ENCODE measurements at regions not wholly inside any gene's neighbourhood (a gene's known extent, or its start where the extent isn't known, plus 50 kb on each side); places are given as distances from the start of the nearest gene placed in this dataset.

DNA sequence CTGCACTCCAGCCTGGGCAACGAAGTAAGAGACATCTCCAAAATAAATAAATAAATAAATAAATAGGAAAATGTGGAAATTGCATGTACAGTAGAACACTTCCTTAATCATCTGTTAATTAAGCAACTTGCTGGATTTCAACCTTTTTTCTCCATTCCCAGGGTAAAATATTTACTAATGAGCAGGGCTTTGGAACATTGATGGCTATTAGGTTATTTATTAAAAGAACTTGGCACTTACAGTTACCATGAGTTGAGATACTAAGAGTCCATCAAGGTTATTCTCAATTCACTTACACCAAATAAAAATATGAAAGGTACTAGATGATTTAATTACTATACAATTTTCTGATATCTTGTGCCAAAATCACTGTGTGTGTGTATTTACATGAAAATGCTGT is 607.1 kb downstream of the PCDH18 start:
- DNase-seq (ENCODE audit: low read depth), result no peak

DNA sequence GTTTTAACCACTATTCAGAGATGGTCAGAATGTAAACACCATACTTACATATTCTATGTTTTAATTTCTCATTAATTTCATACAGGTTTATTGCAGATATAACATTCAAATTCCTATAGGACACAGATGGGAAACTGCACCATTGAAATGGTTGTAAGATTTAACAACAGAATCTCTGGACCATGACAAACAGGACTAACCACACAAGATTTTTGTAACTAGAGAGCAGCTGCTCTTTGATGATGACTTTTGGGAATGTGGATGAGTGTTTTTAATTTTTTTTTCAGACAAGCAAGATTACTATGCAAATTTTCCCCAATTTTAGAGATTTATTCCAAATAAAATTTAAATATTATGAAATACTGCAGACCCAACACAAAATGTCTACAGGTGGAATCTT is 610.2 kb downstream of the PCDH18 start:
- no peak for DNase-seq (ENCODE audit: low read depth)

DNA sequence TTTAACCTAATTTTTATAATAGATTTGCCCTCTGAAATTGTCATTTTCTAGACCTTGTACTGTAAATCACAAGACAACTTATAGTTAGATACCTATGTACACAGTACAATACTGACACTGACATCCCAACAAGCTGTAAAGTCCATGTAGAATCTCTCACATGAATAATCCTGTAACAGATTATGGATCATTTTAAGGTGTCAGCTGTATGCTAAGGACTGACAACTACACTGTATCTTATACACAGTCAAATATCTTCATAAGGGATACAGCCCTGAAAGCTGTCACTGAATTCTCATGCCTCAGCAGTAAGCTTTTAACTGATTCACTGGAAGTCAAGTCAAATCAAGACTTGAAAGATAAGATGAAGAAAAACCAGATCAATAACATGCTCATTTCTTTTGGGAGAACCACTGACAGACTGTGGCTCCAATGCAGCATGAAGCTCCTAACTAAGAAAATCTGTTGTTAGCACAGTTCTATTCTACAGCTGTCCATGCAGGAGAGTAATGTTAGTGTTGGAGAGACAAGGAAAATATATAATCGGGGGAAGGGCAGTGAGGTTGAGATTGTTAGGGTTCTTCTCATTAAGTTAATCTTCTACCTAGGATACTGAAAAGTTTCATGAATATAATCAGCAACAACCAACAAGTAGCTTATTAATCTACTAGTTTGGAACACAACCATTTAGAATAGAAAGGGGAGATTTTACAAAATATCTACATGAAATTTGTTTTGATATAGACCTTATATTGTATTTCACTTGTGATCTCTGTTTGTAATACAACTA is 612.0 kb downstream of the PCDH18 start:
- no peak for DNase-seq (ENCODE audit: low read depth)

DNA sequence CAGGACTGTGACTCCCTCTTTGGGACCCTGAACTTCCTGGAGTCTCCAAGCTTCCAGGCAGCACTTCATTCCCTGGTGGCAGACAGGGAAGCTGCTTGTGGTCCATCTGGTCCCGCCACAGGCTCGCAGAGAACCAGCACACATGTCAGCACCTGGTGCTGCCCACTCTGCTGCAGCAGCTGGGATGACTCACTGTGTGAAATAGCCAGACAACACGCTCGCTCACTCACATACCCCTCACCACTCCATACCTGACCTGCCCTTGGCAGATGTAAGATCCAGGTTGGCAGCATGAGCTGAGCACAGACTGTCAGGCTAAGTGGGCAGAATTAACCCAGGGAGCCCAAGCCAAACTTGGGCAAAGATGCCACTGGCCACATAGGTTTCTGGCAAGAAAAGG is 613.5 kb downstream of the PCDH18 start:
- no peak for DNase-seq (ENCODE audit: low read depth)

DNA sequence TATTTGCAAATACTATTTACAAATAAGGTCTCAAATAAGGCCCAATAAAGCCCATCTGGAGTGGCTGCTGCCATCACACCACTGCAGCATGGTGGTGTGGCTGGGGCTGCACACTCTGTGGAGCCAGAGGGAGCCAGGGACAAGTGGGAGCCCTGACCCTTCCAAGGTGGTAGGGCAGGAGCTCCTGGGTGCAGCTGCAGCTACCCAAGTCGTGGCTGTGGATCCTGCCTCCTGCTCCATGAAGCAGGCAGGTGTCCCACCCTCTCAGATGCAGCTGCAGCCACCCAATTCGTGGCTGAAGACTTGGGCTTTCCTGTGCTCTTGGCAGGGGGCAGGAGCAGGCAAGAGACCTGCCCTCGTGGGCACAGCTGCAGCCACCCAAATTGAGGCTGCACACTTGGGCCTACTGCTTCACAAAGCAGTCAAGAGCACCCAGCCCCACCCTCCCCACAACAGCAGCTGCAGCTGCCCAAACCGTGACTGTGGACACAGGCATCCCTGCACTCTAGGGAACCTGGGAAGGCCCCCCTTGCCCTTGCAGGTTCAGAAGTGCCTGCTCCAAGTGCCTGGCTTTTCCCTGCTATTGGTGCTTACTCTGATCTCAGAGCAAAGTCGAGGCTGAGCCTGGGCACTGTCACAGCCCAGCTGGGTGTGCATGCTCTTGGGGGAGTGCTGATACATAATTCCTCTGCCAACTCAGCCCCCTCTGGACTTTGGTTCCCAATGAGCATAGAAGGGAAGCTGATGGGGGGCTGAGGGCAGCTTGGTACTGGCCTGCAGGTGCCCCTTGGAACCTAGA is 614.8 kb downstream of the PCDH18 start:
- no peak for DNase-seq (ENCODE audit: low read depth)

DNA sequence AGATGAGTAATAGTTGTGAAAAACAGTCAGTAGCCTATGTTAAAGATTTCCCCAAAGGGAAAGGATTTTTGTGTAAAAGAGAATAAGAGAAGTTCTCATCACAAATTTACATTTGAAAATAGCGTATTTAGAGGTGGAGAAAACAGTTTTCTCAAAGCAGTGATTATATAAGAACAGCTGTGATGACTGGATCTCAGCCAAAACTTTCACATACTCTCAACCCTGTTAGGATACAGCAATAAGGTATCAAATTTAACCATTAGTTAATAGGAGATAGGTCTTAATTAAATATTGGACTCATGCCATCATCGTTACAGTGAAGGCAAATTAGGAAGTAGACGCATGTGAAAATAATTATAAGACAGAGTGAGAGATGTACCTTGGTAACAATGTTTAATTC is 622.7 kb downstream of the PCDH18 start:
- DNase-seq (ENCODE audit: low read depth), result no peak

DNA sequence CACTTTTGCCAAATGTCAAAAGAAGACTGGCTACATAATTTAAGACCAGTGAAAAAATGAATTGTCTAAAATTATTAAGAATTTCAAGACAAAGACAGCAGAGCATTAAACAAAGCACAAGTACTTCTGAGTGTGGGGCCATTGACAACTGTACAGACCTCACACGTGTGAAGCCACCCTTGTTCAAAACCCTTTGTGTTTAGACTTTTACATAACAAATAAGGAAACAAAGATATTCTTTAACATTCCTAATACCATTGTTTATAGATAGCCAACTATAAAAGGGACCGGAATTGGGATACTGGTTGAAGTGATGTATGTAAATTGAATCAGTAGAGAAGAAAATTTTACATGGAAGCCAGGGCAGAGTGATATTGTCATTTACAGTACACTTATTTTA is 624.2 kb downstream of the PCDH18 start:
- no peak for DNase-seq (ENCODE audit: low read depth)

DNA sequence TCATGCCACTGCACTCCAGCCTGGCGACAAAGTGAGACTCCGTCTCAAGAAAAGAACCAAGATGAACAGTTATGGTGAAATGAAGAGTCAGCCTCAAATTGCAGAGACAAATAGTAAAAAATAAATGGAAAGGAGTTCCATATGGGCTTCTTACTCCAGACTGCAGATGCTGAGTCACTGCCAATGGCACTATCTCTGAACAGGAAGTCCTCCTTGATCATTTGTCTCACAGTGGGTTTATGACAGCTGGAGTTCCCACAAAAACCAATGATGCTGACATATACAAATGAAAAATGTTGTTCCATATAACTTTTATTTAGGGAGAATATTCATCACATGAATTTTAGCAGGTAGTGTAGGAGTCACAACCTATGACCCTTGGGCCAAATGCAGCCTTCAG is 631.6 kb downstream of the PCDH18 start:
- no peak for DNase-seq (ENCODE audit: low read depth)

DNA sequence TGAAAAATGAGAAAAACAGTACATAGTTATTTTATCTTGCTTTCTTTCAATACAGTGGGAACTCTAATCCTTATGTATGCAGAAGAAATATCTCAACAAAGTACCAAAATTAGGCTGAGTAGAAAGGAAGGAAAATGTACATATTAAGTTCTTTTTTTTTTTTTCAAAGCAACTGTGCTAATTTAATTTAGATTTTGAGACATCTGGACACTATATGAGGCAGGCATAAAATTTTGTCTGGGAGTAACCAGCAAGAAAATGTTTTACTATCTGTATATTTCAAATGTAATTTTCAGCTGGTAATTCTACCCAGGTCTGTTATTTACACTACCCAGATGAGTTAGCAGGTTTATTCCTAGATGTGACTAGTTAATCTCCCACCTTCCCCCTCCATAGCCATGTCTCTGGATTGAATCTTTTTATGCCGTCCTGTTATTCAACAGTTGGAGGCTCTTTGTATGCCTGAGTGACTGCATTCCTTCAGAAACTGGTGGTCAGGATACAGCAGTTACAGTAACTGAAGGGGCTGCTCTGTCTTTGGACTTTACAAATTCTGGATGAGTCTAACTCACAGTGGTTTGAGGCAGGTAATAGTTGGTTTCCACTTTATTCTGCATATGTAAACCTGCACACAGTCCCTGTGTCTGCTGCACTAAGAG is 633.6 kb downstream of the PCDH18 start:
- no peak for DNase-seq (ENCODE audit: low read depth)

DNA sequence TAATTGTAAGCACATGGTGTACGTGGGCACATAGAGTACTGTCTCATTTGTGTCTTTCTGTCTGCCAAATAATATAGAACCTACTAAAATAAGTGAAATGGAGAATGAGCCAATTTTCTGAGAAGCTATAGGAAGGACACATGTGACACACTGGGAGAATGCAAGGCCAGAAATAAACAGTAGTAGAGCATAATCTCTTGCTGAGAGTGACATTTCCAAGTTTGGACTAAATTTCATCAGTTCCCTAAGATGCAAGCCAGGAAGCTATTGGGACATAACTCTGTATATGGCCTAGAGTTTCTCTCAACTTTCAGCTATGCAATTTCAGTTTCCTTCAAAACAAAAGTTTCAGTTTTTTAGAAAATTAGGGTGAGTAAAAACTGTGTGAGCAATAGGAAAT is 638.7 kb downstream of the PCDH18 start:
- no peak for DNase-seq (ENCODE audit: low read depth)

DNA sequence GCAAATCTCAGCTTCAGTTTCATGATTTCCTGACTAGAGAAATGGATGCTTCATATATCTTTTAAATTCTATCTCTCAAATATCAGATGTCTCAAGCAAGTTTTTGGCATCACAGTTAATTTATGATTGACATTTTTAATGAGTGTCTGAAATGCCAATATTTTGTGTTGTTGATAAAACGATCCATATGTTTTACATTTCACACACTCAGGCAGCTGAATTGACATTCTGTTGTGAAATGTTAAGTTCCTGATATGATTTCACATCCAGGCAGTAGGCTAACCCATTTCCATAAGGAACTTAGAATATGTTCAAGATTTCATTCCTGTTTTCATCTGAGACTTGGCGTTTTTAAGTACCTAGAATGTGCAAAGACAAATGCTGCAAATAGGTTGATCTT is 650.6 kb downstream of the PCDH18 start:
- DNase-seq (ENCODE audit: low read depth), result no peak

DNA sequence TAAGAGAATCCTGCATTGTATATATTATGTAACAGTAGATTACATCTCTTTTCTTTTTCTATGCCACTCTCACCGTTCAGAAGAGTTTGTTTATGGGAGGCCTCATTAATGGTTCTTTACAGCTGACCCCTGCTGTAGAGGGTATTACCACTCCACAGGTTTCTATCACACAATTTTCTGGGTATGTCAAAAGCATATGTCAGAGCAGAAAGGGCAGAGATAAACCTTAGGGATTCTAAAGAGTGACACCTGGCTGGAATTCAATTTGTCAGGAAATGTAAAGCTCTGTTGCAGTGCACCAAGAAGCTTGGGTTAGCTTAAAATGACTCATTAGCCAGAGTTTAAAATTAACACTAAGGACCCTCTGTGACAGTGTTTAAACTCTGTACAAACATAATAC is 658.7 kb downstream of the PCDH18 start:
- no peak for DNase-seq (ENCODE audit: low read depth)

DNA sequence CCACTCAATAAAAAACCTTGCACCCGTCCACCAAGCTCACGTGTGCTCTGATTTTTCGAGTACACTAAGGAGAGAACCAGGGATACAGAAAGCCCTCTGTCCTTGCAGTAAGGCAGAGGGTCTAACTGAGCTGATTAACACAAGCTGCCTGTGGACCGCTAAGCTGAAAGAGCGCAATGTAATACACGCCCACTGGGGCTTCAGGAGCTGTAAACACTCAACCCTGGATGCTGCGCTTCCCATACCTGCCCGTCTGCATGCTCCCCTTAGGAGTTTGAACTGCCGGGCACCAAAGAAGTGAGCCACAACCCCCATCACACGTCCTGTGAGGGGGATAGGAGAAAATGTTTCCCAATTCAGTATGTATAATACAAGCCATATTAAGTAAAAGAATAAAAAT is 664.8 kb downstream of the PCDH18 start:
- DNase-seq (ENCODE audit: low read depth), result no peak

DNA sequence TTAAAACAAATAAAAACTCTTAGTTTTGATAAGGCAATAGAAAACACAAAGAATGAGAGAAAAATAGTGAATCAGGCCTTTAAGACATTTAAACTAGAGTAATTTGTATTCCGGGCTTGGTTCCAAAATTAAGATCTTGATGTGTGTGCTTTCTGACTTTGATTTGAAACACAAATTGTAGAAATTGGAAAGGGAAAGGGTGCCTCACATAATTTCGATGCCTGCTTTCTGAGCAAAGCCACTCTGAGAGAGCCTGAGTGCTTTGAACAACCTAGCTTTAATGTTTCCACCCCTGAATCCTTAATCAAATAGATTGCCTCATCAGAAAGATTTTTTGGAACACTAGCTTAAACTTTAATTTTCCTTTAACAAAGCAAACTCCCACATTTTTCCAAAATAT is 666.8 kb downstream of the PCDH18 start:
- DNase-seq (ENCODE audit: low read depth), result no peak

DNA sequence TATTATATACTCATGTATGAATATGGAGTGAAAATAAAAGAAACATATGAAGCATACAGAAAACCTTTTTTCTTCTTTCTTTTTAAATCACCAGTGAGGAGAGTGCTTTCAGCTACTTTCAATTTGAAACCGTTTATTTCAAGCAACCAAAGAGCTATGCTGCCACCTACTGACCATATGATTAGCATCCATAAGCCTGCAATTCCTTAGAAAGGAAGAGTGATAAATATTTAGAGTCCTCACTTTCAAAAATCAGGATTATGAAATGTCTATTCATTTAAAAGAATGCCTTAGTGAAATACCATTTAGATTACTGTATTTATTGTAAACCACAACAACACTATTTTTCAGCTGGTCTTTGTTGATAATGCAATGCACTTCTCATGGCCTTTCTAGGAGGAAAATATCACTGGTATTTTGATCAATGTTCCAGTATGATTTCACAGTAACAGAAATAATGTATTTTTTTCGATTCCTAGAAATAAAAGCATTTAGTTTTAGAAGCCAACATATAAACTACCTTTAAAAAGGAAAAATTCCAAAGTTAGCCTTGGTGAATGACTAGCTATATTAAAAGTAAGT is 667.6 kb downstream of the PCDH18 start:
- DNase-seq (ENCODE audit: low read depth), result peak; percentile 31

DNA sequence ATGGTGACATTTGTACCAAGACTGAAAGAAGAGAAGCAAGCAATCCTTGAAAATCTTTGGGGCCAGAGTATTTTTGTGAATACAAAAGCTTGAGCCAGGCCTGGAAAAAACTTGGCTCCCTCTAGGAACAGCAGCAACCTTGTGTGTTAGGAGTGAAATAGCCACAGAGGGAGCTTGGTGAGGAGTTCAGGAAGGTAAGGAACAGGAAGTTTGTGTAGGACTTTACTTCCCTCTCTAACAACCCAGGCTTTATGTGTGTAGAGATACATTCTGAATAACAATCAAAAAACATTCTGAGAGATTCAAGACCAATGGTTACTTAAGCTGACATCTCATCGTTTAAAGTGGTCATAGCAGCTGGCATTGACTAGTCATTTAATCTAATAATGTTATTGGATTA is 668.5 kb downstream of the PCDH18 start:
- DNase-seq (ENCODE audit: low read depth), result no peak

DNA sequence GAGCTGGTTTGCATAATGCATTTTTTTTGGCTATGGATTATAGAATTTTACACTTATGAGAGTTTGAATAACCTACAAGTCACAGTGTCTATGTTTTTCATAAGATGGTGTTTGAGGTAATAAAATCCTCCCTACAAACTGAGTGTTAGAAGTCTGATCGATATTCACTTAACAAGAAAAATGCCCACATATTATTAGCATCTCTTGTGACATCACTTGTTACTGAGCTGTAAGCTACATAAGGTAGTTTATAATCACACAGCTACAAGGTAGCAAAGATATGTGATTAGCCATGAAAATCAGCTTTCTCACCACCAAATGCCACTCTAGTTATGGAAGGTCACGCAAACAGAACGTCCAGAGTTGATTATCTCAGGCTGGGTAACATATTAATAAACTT is 669.6 kb downstream of the PCDH18 start:
- DNase-seq (ENCODE audit: low read depth), result no peak

DNA sequence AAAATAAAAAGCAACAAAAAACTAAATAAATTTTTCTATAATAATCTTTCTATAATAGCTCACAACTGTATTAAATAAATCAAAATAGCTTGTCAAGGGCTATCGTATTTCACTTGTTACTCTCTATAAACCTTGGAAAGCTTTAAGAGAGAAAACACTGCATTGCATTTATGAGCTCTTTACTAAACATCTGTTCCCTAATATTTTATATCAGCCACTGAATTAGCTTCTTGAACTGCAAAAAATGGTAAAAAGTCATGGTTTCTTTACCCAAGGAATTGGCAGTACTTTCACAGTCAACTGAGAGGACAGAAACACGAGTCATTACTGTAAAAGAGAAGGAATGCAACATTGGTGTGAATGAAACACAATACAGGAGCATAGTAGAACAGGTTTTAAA is 671.2 kb downstream of the PCDH18 start:
- no peak for DNase-seq (ENCODE audit: low read depth)

DNA sequence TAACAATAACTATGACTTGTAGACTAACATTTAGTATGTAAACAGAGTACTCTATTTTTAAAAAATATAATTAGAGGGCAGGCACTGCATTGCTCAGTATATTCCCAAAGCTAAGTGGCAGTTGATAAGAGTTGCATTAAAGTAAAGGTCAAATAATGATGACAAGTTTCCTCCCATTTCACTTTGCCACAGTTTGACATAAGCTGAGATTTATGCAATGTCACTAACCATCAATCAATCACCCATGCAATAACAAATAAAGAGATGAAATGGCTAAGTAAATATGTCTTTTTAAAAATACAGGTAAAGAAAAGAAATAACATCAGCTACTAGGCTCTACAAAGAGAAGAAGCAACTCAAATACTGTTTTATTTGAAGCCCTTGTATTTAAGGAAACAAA is 673.4 kb downstream of the PCDH18 start:
- DNase-seq (ENCODE audit: low read depth), result no peak

DNA sequence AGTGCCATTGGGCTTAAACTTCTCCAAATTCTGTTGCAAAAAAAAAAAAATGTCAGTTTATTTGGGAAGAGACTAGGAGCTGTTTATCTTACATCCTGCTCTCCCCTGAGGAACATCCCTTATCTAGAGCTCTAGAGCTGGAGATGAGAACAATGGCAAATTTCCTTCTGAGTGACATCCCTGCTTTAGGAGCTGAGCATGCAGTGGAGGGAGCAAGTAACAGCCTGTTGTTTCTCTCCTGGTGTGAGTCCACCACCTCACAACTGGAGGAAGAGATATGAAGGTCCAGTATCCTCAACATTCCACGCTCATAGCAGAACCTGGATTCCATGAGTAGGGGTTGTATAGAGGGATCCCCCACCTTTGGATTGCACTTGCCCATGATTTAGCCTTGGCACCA is 676.4 kb downstream of the PCDH18 start:
- DNase-seq (ENCODE audit: low read depth), result no peak

DNA sequence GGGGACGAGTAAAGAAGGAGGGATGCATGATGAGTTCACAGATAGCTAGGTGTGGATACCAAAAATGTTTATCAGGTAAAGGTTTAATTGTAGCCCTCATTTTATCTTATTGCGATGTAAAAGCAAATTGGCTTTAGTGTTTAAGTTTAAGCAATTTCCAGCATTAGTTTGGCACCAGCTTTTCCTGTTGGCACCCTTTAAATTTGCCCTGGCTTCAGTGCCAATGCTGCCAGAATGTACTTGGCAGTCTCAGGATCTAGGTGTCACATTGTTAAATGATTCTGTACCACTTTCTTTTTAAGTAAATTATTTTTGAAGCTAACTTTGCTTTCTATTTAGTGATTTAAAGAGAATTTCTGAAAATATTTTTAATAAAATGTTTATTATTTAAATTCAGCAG is 681.8 kb downstream of the PCDH18 start:
- no peak for DNase-seq (ENCODE audit: low read depth)

DNA sequence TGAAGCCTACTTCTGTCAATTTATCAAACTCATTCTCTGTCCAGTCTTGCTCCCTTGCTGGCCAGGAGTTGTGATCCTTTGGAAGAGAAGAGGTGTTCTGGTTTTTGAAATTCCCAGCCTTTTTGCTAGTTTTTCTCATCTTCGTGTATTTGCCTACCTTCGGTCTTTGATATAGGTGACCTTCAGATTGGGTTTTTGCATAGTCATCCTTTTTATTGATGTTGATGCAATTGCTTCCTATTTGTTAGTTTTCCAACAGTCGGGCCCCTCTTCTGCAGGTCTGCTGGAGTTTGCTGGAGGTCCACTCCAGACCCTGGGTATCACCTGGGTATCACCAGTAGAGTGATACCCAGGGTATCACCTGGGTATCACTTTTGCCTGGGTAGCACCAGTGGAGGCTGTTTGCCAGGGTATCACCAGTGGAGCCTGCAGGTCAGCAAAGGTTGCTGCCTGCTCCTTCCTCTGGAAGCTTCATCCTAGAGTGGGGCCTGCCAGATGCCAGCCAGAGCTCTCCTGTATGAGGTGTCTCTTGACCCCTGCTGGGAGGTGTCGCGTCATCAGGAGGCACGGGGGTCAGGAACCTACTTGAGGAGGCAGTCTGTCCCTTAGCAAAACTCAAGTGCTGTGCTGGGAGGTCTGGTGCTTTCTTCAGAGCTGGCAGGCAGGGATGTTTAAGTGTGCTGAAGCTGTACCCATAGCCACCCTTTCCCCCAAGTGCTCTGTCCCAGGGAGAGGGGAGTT is 684.2 kb downstream of the PCDH18 start:
- no peak for DNase-seq (ENCODE audit: low read depth)

Data from GM04503 (cell line).